ENCODE measurements at regions not wholly inside any gene's neighbourhood (a gene's known extent, or its start where the extent isn't known, plus 50 kb on each side); places are given as distances from the start of the nearest gene placed in this dataset.
"Not testable (repeated sequence)": the region's sequence is repeated elsewhere in the genome, so short reads cannot be mapped to it uniquely, and the experiment has no call there.

DNA sequence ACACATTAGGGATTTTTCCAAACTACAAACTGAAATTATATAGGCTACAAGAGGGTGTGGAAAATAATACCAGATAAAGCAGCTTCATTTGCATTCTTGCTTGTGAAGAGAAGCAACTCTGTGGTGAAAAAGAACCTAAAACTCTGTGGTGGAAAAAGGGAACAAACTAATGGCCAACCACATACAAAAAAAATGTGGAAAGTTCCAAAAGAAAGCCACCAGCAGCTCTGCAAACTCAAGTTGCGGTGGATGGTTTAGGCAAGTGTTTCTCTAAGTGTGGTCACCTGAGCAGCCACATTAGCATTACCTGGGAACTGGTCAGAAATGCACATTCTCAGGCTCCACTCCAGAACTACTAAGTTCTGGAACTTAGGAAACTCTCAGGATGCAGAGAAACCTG lies 586.4 kb downstream of the ACTL7B start:
- Mint-ChIP-seq H3K4me3 (no peak overlapping the region), H3K27me3 (no peaks in the 10 kb centered on the region), H3K4me1 (no peaks in the 10 kb centered on the region), H3K27ac (no peak overlapping the region), H3K9me3 (no peaks in the 10 kb centered on the region), H3K36me3 (no peaks in the 10 kb centered on the region)

DNA sequence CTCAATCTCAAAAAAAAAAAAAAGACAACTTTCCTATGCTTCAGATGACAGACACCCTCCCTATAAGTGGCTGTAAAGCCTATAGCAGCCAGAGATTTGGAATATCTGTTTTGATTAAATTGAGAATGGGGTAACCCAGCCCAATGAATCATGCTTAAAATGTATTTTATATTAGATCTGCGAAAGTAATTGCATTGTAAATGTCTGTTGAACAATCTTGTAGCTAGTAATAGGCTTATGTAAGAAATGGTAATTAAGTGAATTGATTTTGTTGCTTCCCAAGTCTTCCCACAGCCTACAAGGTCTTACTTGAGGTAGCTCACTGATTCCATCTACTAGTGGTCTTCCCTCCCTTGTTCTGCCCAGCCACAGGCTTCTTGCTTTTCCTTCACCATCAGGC lies 590.7 kb downstream of the ACTL7B start:
- Mint-ChIP-seq H3K4me1 (no peaks in the 10 kb centered on the region), H3K27me3 (no peaks in the 10 kb centered on the region), H3K36me3 (no peaks in the 10 kb centered on the region), H3K4me3 (no peak overlapping the region), H3K27ac (no peak overlapping the region), H3K9me3 (no peaks in the 10 kb centered on the region)

DNA sequence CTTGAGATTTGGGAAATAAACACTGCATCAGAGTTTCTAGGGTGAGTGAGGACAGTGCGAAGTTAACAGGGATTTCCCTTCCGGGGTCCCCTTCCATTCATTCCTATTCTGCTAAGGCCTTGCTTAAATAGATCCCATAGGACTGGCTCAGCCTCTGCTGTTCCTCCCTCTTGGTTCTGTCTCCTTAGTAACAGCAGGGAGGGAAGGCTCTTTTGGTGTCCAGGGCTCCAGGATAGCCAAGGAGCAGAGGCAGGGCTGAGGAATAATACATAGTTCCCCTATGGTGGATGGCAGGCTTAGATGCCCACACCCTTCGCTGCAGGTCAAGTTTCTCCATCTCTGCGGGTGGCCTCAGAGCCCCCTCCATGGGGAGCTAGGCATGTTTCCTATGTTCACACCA lies 591.7 kb downstream of the ACTL7B start:
- no peaks in the 10 kb centered on the region for H3K4me1 Mint-ChIP-seq
- H3K4me3 Mint-ChIP-seq = no peak overlapping the region
- no peak overlapping the region for H3K27ac Mint-ChIP-seq
- H3K27me3 Mint-ChIP-seq = no peaks in the 10 kb centered on the region
- H3K36me3 Mint-ChIP-seq = no peaks in the 10 kb centered on the region
- H3K9me3 Mint-ChIP-seq = no peaks in the 10 kb centered on the region

DNA sequence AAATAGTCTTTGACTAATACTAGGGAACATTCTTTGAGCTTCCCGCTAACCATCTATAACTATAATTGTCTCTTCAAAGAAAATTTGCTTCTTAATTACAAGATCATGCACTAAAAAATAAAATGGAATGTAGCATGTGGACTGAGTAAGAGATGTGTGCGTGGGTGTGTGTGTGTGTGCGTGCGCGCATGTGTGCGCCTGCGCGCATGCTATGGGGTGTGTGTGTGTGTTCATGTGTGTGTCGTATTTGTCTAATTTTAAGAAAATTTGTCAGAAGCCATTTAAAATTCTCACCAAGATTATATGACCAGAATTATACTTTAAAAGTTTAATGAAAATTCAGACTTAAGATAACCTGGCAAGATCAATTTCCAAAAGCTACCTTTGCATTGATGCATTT lies 593.0 kb downstream of the ACTL7B start:
- no peaks in the 10 kb centered on the region for H3K4me1 Mint-ChIP-seq
- no peaks in the 10 kb centered on the region for H3K27me3 Mint-ChIP-seq
- no peaks in the 10 kb centered on the region for H3K9me3 Mint-ChIP-seq
- no peaks in the 10 kb centered on the region for H3K36me3 Mint-ChIP-seq
- no peak overlapping the region for H3K27ac Mint-ChIP-seq
- H3K4me3 Mint-ChIP-seq = no peak overlapping the region

DNA sequence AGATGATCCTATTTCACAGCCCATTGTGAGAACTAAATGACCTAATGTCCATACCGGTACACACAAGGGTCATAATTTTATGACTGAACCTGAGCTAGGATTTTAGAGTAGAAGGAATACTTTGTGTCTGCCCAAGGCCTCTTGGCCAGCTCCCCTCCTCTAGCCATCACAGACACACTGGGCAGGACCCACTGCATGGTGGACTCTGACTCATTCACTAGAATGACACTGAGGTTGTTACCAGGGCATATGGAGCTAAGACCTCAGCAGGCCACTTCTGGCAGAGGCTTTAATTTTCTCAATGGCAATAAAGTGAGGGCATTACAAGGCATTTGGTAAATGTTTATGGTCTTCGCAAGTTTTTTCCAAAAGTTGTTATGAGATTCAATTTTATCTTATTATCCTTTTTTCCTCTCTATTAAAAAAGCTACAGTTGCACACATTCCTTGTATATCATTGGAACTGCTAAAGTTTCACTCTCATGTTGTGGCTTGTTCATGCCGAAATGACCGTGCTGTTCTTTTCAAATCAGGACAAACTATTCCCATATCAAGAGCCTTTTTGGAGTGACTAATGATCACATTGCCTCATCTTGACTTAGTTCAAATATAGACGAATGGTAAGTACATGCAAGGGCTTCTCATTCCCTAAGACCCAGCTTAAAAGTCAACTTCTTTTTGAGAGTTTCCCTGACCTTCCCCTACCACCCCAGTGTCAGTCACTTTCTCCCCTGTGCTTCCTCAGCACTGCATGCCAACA lies 595.7 kb downstream of the ACTL7B start:
- Mint-ChIP-seq H3K4me3 (no peak overlapping the region), H3K27me3 (no peaks in the 10 kb centered on the region), H3K27ac (no peak overlapping the region), H3K36me3 (no peaks in the 10 kb centered on the region), H3K9me3 (no peaks in the 10 kb centered on the region), H3K4me1 (no peaks in the 10 kb centered on the region)

DNA sequence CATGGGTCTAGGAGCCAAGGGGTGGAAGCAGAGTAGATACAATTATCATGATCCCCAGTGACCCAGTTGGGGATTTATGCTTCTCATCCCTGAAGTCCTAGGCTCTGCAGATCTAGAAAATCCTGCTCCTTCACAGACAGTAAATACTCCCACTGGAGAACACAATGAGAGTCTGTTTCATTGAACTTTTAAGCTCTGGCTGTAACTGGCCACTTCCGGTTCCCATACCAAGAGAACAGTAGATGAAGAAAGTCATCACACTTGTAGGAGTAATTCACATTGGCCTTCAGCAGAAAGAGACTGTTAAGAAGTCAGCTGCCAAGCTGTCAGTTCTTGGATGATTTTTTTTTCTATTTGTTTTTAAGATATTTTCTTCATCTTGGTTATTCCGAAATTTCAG lies 597.1 kb downstream of the ACTL7B start:
- no peak overlapping the region for H3K27ac Mint-ChIP-seq

DNA sequence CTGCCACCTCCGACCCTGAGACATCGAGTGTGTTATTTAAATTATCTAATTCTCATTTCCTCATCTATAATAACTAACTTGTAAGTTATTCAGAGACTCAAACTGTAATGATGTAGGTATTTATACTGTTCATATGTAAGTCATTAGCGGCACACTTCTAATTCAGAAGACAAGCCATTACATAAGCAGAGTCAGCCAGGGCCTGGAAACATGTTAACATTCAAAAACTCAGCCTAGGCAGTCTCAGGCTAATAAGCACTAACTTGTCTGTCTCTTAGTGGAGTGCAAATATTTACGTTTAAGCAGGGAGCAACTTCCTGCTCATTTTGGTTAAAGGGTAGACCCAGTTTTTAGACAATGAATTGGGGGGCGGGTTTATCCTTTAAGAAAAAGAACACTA lies 598.4 kb downstream of the ACTL7B start:
- Mint-ChIP-seq H3K9me3 (no peaks in the 10 kb centered on the region), H3K36me3 (no peaks in the 10 kb centered on the region), H3K4me3 (no peak overlapping the region), H3K4me1 (no peaks in the 10 kb centered on the region), H3K27ac (no peak overlapping the region), H3K27me3 (no peaks in the 10 kb centered on the region)

More for the DNA sequence above, 597.1 kb downstream of the ACTL7B start:
- no peak overlapping the region for H3K4me3 Mint-ChIP-seq
- H3K36me3 Mint-ChIP-seq = no peaks in the 10 kb centered on the region
- no peaks in the 10 kb centered on the region for H3K9me3 Mint-ChIP-seq
- no peaks in the 10 kb centered on the region for H3K4me1 Mint-ChIP-seq
- H3K27me3 Mint-ChIP-seq = no peaks in the 10 kb centered on the region

DNA sequence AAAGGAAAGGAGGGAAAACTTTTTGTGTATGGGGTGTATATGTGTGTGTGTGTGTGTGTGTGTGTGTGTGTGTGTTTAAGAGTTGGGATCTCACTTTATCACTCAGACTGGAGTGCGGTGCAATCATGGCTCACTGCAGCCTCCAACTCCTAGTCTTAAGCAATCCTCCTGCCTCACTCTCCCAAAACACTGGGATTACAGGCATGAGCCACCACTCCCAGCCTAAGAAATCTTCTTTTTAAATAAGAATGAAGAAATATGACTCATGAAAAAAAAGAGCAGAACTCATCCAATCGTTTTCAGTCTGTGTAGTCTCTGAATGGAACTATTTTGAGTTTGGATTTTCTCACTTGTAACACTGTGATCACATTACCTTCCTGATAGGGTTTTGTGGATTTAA lies 601.5 kb downstream of the ACTL7B start:
- no peaks in the 10 kb centered on the region for H3K27me3 Mint-ChIP-seq
- H3K4me1 Mint-ChIP-seq = no peaks in the 10 kb centered on the region
- H3K27ac Mint-ChIP-seq = no peak overlapping the region
- no peaks in the 10 kb centered on the region for H3K9me3 Mint-ChIP-seq
- no peaks in the 10 kb centered on the region for H3K36me3 Mint-ChIP-seq
- H3K4me3 Mint-ChIP-seq = no peak overlapping the region

DNA sequence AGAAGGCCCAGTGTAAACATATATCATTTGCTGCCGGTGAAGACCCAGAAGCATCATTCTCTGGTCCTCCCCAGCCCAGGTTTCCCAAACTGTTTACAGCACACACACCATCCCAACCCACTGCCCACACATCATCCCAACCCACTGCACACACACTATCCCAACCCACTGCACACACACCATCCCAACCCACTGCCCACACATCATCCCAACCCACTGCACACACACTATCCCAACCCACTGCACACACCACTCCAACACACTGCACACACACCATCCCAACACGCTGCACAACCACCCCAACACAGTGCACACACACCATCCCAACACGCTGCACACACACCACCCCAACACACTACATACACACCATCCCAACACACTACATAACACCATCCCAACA lies 608.4 kb downstream of the ACTL7B start:
- not testable (repeated sequence) for H3K27ac Mint-ChIP-seq, H3K36me3 Mint-ChIP-seq, H3K27me3 Mint-ChIP-seq, H3K4me1 Mint-ChIP-seq, H3K9me3 Mint-ChIP-seq, H3K4me3 Mint-ChIP-seq

DNA sequence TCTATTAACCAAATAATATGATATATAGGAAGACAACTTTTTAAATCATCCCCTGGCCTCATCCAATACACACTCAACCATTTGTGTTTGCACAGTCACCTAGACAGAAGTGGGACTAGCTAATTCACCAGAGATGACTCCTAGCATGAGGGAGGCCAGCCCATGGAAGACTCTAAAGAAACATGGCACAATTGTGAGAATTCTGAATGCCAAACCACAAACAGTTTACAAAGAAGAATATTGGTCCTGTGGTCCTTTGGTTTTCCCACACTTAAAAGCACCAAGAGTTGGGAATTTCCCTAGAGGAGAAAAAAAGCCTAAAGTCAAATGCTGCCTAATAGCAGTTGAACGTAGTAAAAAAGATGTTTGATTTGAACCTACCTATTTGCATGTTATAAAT lies 609.9 kb downstream of the ACTL7B start:
- peaks cover 5% of the 10 kb centered on the region for H3K9me3 Mint-ChIP-seq
- no peak overlapping the region for H3K27ac Mint-ChIP-seq
- H3K36me3 Mint-ChIP-seq = no peaks in the 10 kb centered on the region
- no peaks in the 10 kb centered on the region for H3K27me3 Mint-ChIP-seq
- H3K4me3 Mint-ChIP-seq = no peak overlapping the region
- no peaks in the 10 kb centered on the region for H3K4me1 Mint-ChIP-seq

DNA sequence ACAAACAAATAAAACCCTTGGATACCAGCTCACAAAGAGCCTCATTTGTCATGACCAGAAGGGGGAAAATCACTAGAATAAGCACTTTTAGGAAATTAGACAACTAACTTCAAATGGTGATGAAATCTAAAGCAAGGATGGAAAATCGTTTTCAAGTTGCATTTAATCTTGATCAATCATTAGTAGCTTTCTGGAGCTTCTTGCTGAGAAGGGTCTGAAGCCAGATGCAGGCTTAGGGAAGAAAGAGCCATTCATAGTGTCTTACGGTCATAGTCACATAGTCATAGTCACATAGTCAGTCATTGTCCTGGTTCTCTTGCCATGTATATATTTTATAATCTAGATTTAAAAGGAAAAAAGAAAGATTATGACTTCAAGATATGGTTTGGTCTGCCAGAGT lies 610.5 kb downstream of the ACTL7B start:
- Mint-ChIP-seq H3K4me1 (no peaks in the 10 kb centered on the region), H3K4me3 (no peak overlapping the region), H3K36me3 (no peaks in the 10 kb centered on the region), H3K9me3 (peaks cover 5% of the 10 kb centered on the region), H3K27me3 (no peaks in the 10 kb centered on the region), H3K27ac (no peak overlapping the region)

DNA sequence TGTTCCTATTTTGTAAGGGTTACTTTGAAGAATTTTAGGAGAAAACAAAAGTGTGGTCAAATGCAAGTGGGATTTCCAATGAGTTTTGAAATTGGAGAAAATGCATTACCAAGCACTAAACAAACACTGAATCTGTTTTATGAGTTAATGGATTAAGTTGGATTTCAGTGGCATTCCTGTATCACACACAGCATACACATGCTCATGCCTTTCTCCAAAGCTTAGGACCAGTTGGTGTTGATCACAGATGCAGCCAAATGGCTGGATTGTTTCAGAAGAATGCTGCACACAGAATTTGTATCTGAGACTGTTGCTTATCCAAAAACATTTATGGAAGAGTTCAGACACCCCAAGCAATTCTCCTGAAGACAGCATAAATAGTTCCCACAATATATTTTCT lies 611.1 kb downstream of the ACTL7B start:
- Mint-ChIP-seq H3K36me3 (no peaks in the 10 kb centered on the region), H3K4me3 (no peak overlapping the region), H3K9me3 (peaks cover 5% of the 10 kb centered on the region), H3K27me3 (no peaks in the 10 kb centered on the region), H3K4me1 (no peaks in the 10 kb centered on the region), H3K27ac (no peak overlapping the region)

DNA sequence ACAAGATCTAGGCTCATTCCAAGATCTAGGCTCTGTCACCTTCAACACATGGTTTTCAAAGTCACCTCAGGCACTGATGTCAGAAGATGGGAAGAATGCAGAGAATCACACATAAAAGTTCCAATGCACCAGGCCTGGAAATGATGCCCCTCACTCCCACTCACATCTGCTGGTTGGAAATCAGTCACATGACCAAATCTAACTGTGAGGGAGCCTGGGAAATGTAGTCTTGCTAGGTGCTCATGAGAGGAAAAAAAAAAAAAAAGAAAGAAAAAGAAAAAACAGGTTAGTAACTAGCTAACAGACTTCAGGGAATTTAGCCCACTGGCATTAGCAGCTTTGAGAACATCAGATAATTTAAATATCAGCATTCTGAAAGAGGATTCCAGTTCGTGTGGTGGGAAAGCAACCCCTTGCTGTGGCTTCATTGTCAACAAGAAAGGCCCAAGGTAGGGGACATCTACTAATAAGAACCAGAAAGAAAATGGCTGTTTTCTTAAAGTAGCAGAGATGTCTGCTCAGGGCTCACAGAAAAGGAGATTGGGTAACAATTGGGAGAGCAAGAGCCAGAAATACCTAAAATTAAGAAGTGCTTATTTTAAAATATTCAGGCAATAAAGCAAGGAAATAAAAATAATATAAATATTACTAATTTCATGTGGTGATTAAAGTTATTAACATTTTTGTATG lies 614.3 kb downstream of the ACTL7B start:
- H3K27ac Mint-ChIP-seq = no peak overlapping the region
- H3K27me3 Mint-ChIP-seq = no peaks in the 10 kb centered on the region
- H3K9me3 Mint-ChIP-seq = peaks cover 5% of the 10 kb centered on the region
- no peaks in the 10 kb centered on the region for H3K36me3 Mint-ChIP-seq
- H3K4me1 Mint-ChIP-seq = no peaks in the 10 kb centered on the region
- no peak overlapping the region for H3K4me3 Mint-ChIP-seq

DNA sequence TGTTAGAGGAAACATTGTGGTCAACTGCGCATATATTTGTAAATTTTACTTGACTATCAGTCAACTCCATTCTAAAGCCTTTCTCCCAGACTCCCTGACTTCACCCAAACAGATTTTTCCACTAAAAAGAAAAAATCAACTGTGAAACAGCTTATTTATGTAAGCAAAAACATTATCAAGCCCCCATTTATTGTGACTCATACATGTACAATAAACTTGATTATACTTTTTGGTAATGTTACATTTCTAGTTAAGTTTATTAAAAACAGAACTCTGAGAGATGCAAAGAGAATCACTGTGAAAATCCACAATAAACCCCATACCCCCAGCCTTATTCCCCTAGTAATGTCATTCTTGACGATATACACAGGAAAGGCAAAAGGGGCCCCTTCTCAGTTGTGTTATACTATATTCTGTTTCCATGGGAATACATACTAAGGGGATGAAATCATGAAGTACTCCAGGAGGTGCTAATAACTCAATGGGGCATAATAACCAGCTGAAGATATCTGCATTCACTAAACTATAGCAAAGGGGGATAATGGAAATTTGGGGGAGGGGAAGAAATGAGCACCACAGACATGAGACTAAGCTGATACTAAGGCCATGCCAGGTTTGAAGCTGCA lies 616.0 kb downstream of the ACTL7B start:
- no peaks in the 10 kb centered on the region for H3K4me1 Mint-ChIP-seq

DNA sequence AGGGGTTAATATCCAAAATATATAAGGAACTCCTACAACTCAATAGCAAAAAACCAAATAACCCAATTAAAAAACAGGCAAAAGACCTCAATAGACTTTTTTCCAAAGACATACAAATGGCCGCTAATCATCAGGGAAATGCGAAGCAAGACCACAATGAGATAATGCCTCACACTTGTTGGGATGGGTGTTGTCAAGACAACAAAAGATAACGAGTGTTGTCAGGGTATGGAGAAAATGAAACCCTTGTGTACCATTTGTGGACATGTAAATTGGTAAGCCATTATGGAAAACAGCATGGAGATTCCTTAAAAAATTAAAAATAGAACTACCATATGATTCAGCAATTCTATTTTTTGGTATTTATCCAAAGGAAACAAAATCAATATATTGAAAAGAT lies 620.2 kb downstream of the ACTL7B start:
- no peak overlapping the region for H3K27ac Mint-ChIP-seq
- no peak overlapping the region for H3K4me3 Mint-ChIP-seq
- no peaks in the 10 kb centered on the region for H3K36me3 Mint-ChIP-seq
- H3K9me3 Mint-ChIP-seq = no peaks in the 10 kb centered on the region
- no peaks in the 10 kb centered on the region for H3K4me1 Mint-ChIP-seq
- H3K27me3 Mint-ChIP-seq = no peaks in the 10 kb centered on the region

More for the DNA sequence above, 616.0 kb downstream of the ACTL7B start:
- Mint-ChIP-seq H3K9me3 (peaks cover 5% of the 10 kb centered on the region), H3K27ac (no peak overlapping the region), H3K27me3 (no peaks in the 10 kb centered on the region), H3K4me3 (no peak overlapping the region), H3K36me3 (no peaks in the 10 kb centered on the region)

DNA sequence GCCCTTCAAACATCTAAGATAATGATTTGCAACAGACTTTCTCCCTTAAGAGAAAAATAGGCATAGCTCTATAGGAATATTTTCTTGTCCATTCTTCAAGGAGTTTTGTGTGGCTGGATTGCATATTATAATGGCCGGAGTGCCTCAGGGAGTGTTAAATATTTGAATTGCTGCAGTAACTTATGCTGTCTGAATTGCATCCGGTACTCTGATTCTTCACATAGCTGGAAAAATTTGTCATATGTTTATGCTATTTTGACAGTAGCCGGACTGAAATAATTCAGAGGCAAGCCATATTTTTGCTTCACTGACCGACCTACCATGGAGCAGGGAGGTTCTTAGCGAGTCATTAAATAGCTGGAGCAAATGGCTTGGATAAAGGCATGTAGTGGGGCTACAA lies 621.0 kb downstream of the ACTL7B start:
- Mint-ChIP-seq H3K36me3 (no peaks in the 10 kb centered on the region), H3K4me1 (no peaks in the 10 kb centered on the region), H3K9me3 (no peaks in the 10 kb centered on the region), H3K27ac (no peak overlapping the region), H3K4me3 (no peak overlapping the region), H3K27me3 (no peaks in the 10 kb centered on the region)
